GM21576 (cell line): ENCODE measurements at regions not wholly inside any gene's neighbourhood (a gene's known extent, or its start where the extent isn't known, plus 50 kb on each side); places are given as distances from the start of the nearest gene placed in this dataset.
"Not testable (repeated sequence)": the region's sequence is repeated elsewhere in the genome, so short reads cannot be mapped to it uniquely, and the experiment has no call there.

Experiments used
- ATAC-seq: cut with Tn5 transposase; IDR thresholded peaks from one replicate; pipeline ENCODE4 v1.9.1; 2021; ENCODE audit warnings: mild to moderate bottlenecking, moderate library complexity; ENCODE audit not compliant: unreplicated experiment

GRCh38 chr9:33734941-33735835, 60.2 kb upstream of the PRSS3 start:
- ATAC-seq: not testable (repeated sequence)

- no peak for ATAC-seq
These were observed 57.4 kb upstream of the PRSS3 start for GRCh38 chr9:33737811-33738606.

GRCh38 chr9:33739398-33739797, 56.0 kb upstream of the PRSS3 start:
- no peak for ATAC-seq

GRCh38 chr9:33740075-33740474, 55.3 kb upstream of the PRSS3 start:
- ATAC-seq: no peak

- not testable (repeated sequence) for ATAC-seq
These were observed 54.4 kb upstream of the PRSS3 start for GRCh38 chr9:33740958-33741357.

- ATAC-seq: no peak
These were observed 53.3 kb upstream of the PRSS3 start for GRCh38 chr9:33742051-33742450.

GRCh38 chr9:33742519-33742918, 52.8 kb upstream of the PRSS3 start:
- no peak for ATAC-seq
